ENCODE measurements at regions not wholly inside any gene's neighbourhood (a gene's known extent, or its start where the extent isn't known, plus 50 kb on each side); places are given as distances from the start of the nearest gene placed in this dataset.

DNA sequence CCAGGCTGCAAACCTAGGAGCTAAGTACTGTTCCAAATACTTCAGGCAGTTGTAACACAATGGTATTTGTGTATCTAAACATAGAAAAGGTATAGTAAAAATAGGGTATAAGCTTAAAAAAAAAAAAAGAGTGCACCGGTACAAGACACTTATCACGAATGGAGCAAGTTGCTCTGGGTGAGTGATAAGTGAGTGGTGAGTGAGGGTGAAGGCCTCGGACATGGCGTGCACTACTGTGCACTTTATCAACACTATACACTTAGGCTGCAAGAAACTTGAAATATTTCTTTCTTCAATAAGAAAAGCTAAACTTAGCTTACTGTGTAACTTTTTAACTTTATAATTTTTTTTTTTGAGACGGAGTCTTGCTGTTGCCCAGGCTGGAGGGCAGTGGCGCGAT lies 159.5 kb upstream of the PDE10A start:
- TF ChIP-seq CTCF (IDR thresholded peaks at IDR 0.05; ENCODE audit: low read length) (no peak), EZH2 (optimal IDR thresholded peaks at IDR 0.05; ENCODE audit: low read depth, low read length) (no peak)

All from MM.1S (cell line).